ENCODE measurements at regions not wholly inside any gene's neighbourhood (a gene's known extent, or its start where the extent isn't known, plus 50 kb on each side); places are given as distances from the start of the nearest gene placed in this dataset.
"Not testable (repeated sequence)": the region's sequence is repeated elsewhere in the genome, so short reads cannot be mapped to it uniquely, and the experiment has no call there.

- WGBS, 2 donors, result 67 to 74% methylated on average over 16 to 17 of the region's 18 CpGs
- DNase-seq (ENCODE audit: low spot score in 2 of 2); H3K27me3 ChIP-seq: not testable (repeated sequence)
These were observed 140.2 kb upstream of the ZNF469 start for GRCh38 chr16:88242312-88243295.

DNA sequence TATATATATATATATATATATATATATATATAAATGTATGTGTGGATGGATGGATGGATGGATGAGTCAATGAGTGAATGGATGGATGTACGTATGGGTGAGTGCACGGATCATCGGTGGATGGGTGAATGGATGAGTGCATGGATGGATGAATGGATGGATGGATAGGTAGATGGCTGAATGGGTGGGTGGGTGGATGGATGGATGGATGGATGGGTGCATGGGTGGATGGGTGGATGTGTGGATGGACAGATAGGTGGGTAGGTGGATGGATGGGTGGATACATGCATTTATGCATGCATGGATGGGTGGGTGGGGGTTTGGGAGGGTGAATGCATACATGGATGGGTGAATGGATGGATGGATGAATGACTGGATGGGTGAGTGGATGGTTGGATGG is 138.8 kb upstream of the ZNF469 start:
- 99 to 100% methylated on average over 3 of the region's 3 CpGs for WGBS, 2 donors
- H3K27ac ChIP-seq; H3K4me3 ChIP-seq; H3K36me3 ChIP-seq; H3K4me1 ChIP-seq; H3K27me3 ChIP-seq; DNase-seq (ENCODE audit: low spot score in 2 of 2); H3K9me3 ChIP-seq: not testable (repeated sequence)

More at GRCh38 chr16:88242312-88243295, 140.2 kb upstream of the ZNF469 start:
- peaks cover 0 to 18% (median 4%) of the 10 kb centered on the region in 4 donors for H3K4me1 ChIP-seq
- not testable (repeated sequence) for H3K9me3 ChIP-seq, H3K36me3 ChIP-seq, H3K27ac ChIP-seq, H3K4me3 ChIP-seq

DNA sequence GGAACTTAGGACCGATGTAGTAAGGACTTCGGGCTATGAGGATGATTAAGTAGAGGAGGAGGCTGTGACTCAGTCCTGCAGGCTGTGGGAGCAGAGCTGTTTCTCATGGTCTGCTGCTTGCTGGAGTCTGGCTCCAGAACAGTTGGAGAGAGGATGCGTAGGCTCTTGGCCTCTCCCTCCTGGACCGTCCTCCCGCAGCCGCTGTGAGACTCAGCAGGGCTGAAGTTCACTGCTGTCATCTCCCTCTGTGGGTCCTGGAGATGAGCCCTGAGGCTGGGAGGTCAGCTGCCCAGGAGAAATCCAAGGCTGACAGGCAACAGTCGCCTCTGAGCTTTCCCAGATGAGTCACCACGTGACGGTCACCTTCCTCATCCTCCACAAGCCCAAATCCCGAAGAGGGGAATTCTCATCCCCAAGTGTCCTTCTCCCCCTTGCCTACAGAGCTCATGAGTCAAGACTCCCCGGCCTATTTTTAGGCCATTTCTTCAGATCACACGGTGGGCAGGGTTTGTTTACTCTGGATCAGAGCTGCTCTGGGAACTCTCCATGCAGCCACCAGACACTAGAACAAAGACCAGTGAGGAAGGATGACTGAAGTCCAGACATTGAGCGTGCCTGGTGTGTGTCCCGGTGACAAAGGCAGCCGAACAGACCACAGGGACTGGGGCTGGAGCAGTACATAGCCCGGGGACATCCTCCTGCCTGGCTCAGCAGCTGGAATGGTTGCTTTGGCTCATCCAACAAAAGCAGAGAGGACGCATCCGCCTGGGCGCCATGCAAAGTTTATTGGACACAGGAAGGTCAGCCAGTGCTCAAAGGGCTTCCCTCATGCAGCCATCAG is 137.3 kb upstream of the ZNF469 start:
- peak overlapping the region in 2 of 4 donors; percentile 50 to 67 for H3K27ac ChIP-seq
- peak; percentile 37 to 60 for DNase-seq (ENCODE audit: low spot score in 2 of 2)
- H3K27me3 ChIP-seq, H3K36me3 ChIP-seq, H3K4me1 ChIP-seq, H3K9me3 ChIP-seq, H3K4me3 ChIP-seq: not testable (repeated sequence)
- 42 to 46% methylated on average over 15 to 17 of the region's 19 CpGs for WGBS, 2 donors
- TF ChIP-seq EP300 (IDR thresholded peaks at IDR 0.05), result peak in 1 of 2 donors; percentile 39

GRCh38 chr16:88246955-88247582 is 135.7 kb upstream of the ZNF469 start:
- not testable (repeated sequence) for H3K9me3 ChIP-seq; H3K36me3 ChIP-seq; H3K4me3 ChIP-seq; H3K27me3 ChIP-seq; DNase-seq (ENCODE audit: low spot score in 2 of 2); H3K4me1 ChIP-seq; H3K27ac ChIP-seq
- 89 to 92% methylated on average over 4 of the region's 4 CpGs for WGBS, 2 donors

DNA sequence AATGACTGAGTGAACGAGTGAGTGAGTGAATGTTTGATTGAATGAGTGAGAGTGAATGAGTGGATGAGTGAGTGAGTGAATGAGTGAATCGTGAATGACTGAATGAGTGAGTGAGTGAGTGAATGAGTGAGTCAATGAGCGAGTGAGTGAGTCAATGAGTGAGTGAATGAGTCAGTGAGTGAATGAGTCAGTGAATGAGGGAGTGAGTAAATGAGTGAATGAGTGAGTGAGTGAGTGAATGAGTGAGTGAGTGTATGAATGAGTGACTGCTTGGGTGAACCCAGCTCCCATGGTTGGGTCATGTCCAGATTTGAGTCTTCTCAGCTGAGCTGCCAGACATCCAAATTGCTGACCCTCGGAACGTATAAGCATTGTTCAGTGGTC is 135.2 kb upstream of the ZNF469 start:
- not testable (repeated sequence) for DNase-seq (ENCODE audit: low spot score in 2 of 2); H3K27me3 ChIP-seq; H3K27ac ChIP-seq; H3K4me1 ChIP-seq; H3K4me3 ChIP-seq; H3K9me3 ChIP-seq; H3K36me3 ChIP-seq
- WGBS, 2 donors, result 77 to 78% methylated on average over 5 of the region's 5 CpGs

DNA sequence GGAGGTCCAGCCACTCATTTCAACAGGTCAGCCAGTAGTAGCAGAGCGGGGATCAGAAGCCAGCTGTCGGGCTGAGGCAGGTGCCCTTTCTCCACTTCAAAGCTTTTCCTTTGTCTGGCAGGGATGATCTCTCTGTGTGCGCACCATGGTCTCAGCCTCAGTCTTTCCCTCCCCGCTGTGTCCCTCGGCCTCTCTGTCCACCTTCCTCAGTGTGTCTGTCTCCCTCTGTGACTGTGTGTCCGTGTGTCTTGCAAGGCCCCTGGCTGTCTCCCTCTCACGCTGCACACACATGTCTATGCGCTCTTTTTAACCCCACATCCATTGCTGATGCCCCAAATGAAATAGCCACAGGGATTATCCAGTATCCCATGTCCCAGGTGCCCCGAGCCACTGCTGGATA is 134.0 kb upstream of the ZNF469 start:
- not testable (repeated sequence) for DNase-seq (ENCODE audit: low spot score in 2 of 2); H3K4me1 ChIP-seq; H3K27me3 ChIP-seq; H3K4me3 ChIP-seq; H3K36me3 ChIP-seq; H3K9me3 ChIP-seq; H3K27ac ChIP-seq
- WGBS, 2 donors, result 88 to 89% methylated on average over 9 of the region's 9 CpGs

GRCh38 chr16:88250381-88250780 is 132.4 kb upstream of the ZNF469 start:
- WGBS, 2 donors, result 85 to 87% methylated on average over 5 of the region's 5 CpGs
- not testable (repeated sequence) for H3K4me3 ChIP-seq; H3K27ac ChIP-seq; H3K27me3 ChIP-seq; H3K4me1 ChIP-seq; H3K36me3 ChIP-seq; DNase-seq (ENCODE audit: low spot score in 2 of 2)
- H3K9me3 ChIP-seq, result peaks cover 0 to 10% (median 0%) of the 10 kb centered on the region in 4 donors

GRCh38 chr16:88252057-88252794 is 130.5 kb upstream of the ZNF469 start:
- not testable (repeated sequence) for DNase-seq (ENCODE audit: low spot score in 2 of 2); H3K27me3 ChIP-seq; H3K4me3 ChIP-seq; H3K27ac ChIP-seq; H3K36me3 ChIP-seq; H3K4me1 ChIP-seq
- whole genome bisulfite sequencing, 2 donors, result 70 to 81% methylated on average over 3 to 4 of the region's 7 CpGs
- H3K9me3 ChIP-seq, result peaks cover 0 to 10% (median 0%) of the 10 kb centered on the region in 4 donors

DNA sequence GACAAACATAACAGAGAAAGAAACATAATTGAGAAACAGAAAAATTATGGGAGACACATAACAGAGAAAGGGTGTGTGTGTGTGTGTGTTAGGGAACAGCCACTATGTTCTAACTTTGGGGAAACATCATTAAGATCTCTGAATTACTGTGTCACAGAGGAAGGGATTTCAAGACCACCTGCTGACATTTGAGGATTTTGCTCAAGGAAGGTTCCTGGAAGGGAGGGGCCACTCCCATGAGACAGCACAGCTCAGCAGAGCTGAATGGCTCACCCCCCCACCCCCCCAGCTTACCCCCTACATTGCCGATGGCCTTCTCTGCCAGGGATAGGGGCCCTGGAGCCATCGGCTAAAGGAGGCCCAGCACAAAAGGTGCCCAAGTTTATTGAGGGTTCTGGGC is 124.6 kb upstream of the ZNF469 start:
- not testable (repeated sequence) for H3K36me3 ChIP-seq; H3K9me3 ChIP-seq; DNase-seq (ENCODE audit: low spot score in 2 of 2); H3K27ac ChIP-seq; H3K27me3 ChIP-seq; H3K4me3 ChIP-seq
- peaks cover 0 to 17% (median 0%) of the 10 kb centered on the region in 4 donors for H3K4me1 ChIP-seq
- WGBS, 2 donors, result 83 to 85% methylated on average over 2 of the region's 2 CpGs

GRCh38 chr16:88258764-88259525 is 123.8 kb upstream of the ZNF469 start:
- WGBS, 2 donors, result 15 to 27% methylated on average over 30 to 31 of the region's 32 CpGs
- not testable (repeated sequence) for H3K9me3 ChIP-seq; H3K27me3 ChIP-seq; DNase-seq (ENCODE audit: low spot score in 2 of 2); H3K36me3 ChIP-seq
- Histone ChIP-seq H3K4me1 (peaks cover 0 to 20% (median 0%) of the 10 kb centered on the region in 4 donors), H3K4me3 (peak overlapping the region in 1 of 4 donors; percentile 26), H3K27ac (peak overlapping the region in 1 of 4 donors; percentile 61)

DNA sequence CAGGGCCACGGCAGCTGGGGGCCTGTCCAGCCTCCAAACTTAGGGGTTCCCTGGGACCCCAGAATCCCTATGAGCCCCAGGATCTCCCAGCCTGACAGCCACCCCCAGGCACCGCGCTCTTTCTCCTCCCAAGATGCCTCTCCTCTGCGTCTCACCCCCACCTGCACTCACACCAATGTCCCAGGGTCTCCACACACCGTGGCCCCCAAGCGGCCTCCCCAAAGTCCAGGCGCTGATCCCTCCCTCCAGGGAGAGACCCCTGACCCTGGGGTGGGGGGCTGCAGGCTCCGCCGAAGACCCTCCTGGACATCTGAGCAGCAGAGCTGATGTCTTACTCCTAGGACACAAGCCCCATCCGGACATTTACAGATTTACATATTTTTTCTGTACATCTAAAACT is 123.2 kb upstream of the ZNF469 start:
- H3K9me3 ChIP-seq; H3K4me3 ChIP-seq; DNase-seq (ENCODE audit: low spot score in 2 of 2); H3K27me3 ChIP-seq; H3K36me3 ChIP-seq: not testable (repeated sequence)
- Histone ChIP-seq H3K4me1 (peaks cover 0 to 23% (median 1%) of the 10 kb centered on the region in 4 donors), H3K27ac (peak overlapping the region in 1 of 4 donors; percentile 61)
- 65 to 69% methylated on average over 10 of the region's 10 CpGs for WGBS, 2 donors

DNA sequence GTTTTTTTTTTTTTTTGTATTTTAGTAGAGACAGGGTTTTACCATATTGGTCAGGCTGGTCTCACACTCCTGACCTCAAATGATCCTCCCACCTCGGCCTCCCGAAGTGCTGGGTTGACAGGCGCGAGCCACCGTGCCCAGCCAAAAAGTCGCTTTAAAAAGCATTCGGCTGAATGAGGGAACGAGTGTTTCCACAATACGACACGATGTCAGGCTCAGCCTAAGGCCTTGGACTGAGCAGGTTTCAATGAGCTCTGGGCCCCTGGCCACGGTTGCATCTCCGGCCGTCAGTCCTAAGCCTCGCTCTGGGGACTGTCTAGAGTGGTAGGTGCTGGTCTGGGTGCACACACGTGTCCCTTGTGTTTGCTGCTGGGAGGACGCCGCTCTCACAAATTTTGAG is 122.6 kb upstream of the ZNF469 start:
- 90 to 95% methylated on average over 15 to 17 of the region's 17 CpGs for WGBS, 2 donors
- H3K9me3 ChIP-seq; H3K27ac ChIP-seq; DNase-seq (ENCODE audit: low spot score in 2 of 2); H3K4me3 ChIP-seq; H3K36me3 ChIP-seq; H3K27me3 ChIP-seq: not testable (repeated sequence)
- H3K4me1 ChIP-seq, result peaks cover 0 to 27% (median 4%) of the 10 kb centered on the region in 4 donors
